Inflammatory macrophage treated with lipopolysaccharide for 4 hours (primary cell): ENCODE measurements at regions not wholly inside any gene's neighbourhood (a gene's known extent, or its start where the extent isn't known, plus 50 kb on each side); places are given as distances from the start of the nearest gene placed in this dataset.

Experiments
- DNase-seq: peaks from one replicate; pipeline ENCODE4 v3.0.0-alpha.2; 2020

DNA sequence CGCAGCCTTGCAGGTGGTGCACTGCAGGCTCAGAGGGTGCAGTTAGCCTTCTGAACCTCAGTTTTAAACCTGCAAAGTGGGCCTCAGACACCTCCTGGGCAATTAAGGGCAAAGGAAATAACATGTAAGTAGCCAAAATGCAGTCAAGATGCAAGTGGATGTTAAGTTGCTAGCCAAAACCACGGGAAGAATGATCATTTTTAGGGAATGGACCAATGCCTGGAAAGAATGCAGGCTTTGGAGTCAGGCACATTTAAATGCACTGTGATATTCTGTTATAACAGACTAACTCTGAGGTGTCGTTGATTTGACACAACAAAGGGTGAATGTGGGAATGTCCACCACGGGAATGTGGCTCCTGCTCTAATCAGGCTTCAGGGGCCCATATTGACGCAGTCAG, 57.9 kb upstream of the PTGFRN start:
- no peak for DNase-seq

DNA sequence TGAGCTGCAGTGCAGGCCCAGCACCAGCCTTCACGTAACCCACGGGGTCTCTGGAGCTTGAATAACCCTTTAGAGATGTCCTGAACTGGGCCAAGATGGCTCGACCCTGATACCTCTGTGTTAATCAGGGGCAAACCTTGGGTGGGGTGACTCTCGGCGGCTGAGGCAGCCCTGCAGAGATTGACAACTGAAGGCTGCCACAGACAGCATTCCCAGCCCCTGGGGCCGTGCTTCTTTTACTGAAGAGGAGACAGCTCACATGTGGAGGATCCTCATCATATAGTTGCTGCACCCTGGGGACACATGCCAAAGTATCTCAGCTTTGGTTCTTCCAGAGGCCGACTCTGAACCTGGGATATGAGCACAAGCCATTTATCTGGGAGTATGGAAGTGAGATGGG, 57.3 kb upstream of the PTGFRN start:
- DNase-seq: no peak

DNA sequence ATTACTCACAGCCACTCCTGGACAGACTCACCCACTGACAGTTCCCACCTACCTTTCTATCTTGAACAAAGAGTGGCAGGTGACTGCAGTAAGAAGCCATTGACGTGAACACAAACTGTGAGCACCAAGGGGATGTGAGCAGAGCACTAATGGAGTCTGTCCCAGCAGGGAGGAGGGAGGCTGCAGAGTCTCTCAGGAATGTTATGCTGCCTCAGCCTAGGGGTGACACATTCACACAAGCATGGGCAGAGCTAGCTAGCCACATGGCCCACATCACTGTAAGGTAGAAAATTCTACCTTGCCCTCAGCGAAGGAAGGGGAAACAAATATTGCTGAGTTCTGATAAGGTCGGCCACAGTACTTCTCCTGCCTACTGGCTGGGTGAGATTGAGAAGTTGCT, 56.8 kb upstream of the PTGFRN start:
- DNase-seq: no peak

DNA sequence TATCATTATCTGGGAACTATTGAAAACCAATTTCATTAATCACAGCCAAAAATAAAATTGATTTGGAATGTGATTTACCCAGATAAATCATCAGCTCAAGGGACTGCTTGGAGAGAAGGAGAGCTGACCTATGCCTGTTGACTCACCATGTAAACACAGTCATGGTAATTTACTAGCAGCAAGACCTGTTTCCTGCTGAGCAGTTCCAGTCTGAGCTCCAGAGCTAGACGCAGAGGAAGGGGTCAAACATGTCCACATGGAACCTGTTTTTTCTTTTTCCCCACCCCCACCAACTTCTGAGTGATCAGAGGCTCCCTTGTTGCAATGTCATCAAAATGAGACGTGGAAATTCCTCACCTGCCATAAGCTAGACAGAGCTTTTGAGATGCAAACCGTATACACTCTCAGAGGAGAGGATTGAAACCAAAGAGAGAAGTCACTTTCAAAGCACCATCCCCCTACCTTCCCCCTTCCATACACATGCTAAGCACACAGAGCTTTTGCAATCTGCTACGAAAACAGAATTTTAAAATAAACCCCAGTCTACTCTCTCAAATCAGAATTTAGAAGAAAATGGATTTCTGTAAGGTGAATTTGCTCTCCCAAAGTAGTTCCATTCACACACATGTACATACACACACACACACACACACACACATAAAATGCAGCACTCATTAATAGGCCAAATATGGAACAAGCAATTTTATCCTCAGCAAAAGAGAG, 55.9 kb upstream of the PTGFRN start:
- DNase-seq: peak; percentile 56

DNA sequence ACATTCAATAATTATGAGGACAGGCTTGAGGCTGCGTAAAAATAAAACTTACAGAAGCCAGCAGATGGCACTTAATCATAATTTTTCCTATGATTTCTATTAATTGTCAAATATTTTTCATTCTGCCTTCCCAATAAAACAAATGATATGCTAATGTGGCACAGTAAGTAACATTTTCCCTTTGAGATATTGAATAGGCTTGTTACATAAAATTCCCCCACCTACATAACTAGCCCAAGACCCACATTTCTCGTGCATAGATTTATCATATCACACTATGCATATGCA, 55.4 kb upstream of the PTGFRN start:
- DNase-seq: no peak

DNA sequence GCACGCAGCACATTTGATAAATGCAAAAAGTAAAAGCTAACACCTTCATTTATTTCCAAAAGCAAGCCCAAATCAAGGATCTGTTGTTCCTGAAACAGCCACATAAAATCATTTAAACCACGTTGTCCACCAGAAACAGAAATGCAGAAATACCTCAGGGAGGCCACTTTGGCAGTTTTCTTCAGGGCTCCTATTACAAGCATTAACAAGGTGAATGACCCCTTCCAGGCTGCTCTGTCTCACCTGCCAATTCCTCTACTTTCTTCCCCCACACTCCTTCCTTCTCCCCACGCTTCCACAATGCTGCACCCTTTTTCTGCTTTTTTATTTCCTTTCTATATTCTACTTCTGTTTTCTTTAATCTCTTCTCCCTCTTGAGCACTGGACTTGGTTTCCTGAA, 55.0 kb upstream of the PTGFRN start:
- DNase-seq: no peak

DNA sequence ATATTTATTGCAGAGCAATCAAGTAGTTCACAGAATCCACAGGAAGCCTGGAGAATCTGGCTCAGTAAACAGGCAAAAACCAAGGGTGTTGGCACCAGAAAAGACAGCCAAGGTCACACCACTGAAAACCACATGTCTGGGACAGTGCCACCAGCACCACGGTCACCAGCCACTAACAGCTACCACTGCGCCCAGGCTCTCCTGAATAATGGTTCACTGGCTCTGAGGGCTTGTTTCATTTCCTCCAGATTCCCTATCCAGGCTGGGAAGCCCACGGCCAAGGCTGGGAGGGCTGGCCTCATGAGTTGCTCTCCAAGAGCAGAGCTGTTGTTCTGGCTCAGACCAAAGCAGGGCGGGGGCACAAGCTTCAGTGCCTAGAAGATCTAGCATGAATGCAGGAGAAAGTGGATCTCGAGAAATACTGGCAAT, 54.5 kb upstream of the PTGFRN start:
- DNase-seq: no peak

DNA sequence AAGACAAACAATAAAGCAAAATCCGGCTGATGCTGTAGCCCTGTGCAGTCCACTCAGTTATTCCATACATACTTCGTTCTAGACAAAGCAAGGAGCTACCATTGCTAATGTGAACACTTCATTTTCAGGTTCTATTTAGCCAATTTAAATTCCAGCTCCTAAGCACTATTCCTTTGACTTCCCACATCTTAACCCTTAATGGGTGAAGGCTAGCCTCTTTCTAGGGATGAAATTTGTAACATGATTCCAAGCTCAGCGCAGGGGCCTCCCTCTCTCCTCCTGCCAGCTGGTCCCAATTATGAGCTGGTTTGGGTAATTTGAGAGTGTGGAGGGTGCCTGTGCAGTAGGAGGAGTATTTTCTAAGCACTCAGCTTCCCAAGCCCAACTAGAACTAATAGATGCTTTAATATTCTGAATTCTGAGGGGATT, 53.9 kb upstream of the PTGFRN start:
- DNase-seq: no peak

DNA sequence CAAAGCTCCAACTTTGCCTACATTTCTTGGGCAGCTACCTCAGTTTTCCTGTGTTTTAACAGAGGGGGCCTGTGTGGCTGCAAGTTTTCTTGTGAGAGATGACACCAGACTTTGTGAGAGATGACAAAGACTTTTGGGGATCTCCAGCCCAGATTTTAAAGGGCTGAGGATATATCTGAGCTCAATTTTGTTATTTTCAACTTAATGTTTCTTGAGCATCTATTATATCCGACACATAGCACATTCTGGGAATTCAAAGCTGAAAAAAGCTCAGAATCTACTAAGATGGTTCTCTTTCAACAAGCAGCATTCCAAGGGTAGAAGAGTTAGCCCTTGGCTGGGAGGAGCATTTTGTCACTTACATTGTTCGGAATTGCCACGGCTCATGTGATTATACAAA, 53.4 kb upstream of the PTGFRN start:
- no peak for DNase-seq

DNA sequence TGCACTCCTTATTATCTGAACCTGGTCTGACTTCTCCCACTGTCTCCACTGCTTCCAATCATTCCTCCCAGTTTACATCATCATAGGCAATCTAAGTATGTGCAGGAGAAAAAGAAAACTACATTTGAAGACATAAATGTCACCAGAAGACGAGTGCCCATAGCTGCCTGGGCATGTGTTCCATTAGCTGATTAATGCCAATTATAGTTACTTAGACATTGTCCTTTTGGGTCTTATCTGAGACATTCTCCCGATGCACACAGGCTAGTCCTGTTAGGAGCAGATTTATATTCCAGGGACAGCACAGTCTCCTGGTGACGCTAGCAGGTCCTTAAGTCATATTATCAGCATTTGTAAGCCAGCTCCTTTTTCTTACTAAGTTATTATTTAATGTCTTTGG, 52.6 kb upstream of the PTGFRN start:
- no peak for DNase-seq
